ENCODE measurements at regions not wholly inside any gene's neighbourhood (a gene's known extent, or its start where the extent isn't known, plus 50 kb on each side); places are given as distances from the start of the nearest gene placed in this dataset.

GRCh38 chr2:150644298-150645067 is 157.0 kb upstream of the RND3 start:
- DNase-seq = no peak
- no peak for TF ChIP-seq CTCF (IDR thresholded peaks at IDR 0.05)
- no peak for ATAC-seq
- Histone ChIP-seq H3K27ac (no peak overlapping the region), H3K4me1 (no peaks in the 10 kb centered on the region), H3K36me3 (no peaks in the 10 kb centered on the region), H3K9me3 (no peaks in the 10 kb centered on the region), H3K4me3 (no peak overlapping the region), H3K27me3 (ENCODE audit: low read depth) (no peaks in the 10 kb centered on the region)
- intact Hi-C loops (cut with DNase I) = no loop called here

GRCh38 chr2:150643114-150643725 is 155.8 kb upstream of the RND3 start:
- Histone ChIP-seq H3K27me3 (ENCODE audit: low read depth) (no peaks in the 10 kb centered on the region), H3K4me3 (no peak overlapping the region), H3K9me3 (no peaks in the 10 kb centered on the region), H3K27ac (no peak overlapping the region), H3K4me1 (no peaks in the 10 kb centered on the region), H3K36me3 (no peaks in the 10 kb centered on the region)
- intact Hi-C loops (cut with DNase I) = no loop called here
- no peak for ATAC-seq
- no peak for DNase-seq
- TF ChIP-seq CTCF (IDR thresholded peaks at IDR 0.05) = no peak

GRCh38 chr2:150640039-150640438 is 152.6 kb upstream of the RND3 start:
- DNase-seq = no peak
- no peaks in the 10 kb centered on the region for H3K4me1 ChIP-seq
- ATAC-seq = no peak
- H3K27ac ChIP-seq = no peak overlapping the region
- TF ChIP-seq CTCF (IDR thresholded peaks at IDR 0.05) = no peak
- intact Hi-C loops (cut with DNase I) = no loop called here
- no peaks in the 10 kb centered on the region for H3K36me3 ChIP-seq
- H3K9me3 ChIP-seq = no peaks in the 10 kb centered on the region
- no peaks in the 10 kb centered on the region for H3K27me3 ChIP-seq (ENCODE audit: low read depth)
- H3K4me3 ChIP-seq = no peak overlapping the region

- intact Hi-C loops (cut with DNase I) = no loop called here
- no peaks in the 10 kb centered on the region for H3K27me3 ChIP-seq (ENCODE audit: low read depth)
- H3K4me3 ChIP-seq = no peak overlapping the region
- H3K27ac ChIP-seq = no peak overlapping the region
- no peaks in the 10 kb centered on the region for H3K36me3 ChIP-seq
- no peak for TF ChIP-seq CTCF (IDR thresholded peaks at IDR 0.05)
- H3K4me1 ChIP-seq = no peaks in the 10 kb centered on the region
- ATAC-seq (no peak), DNase-seq (no peak)
- H3K9me3 ChIP-seq = no peaks in the 10 kb centered on the region
These were observed 151.9 kb upstream of the RND3 start for GRCh38 chr2:150639383-150639782.

GRCh38 chr2:150631236-150631821 is 143.9 kb upstream of the RND3 start:
- H3K36me3 ChIP-seq = no peaks in the 10 kb centered on the region
- DNase-seq (no peak), ATAC-seq (no peak)
- no peaks in the 10 kb centered on the region for H3K4me1 ChIP-seq
- intact Hi-C loops (cut with DNase I) = no loop called here
- no peak for TF ChIP-seq CTCF (IDR thresholded peaks at IDR 0.05)
- no peaks in the 10 kb centered on the region for H3K9me3 ChIP-seq
- no peaks in the 10 kb centered on the region for H3K27me3 ChIP-seq (ENCODE audit: low read depth)
- no peak overlapping the region for H3K4me3 ChIP-seq
- no peak overlapping the region for H3K27ac ChIP-seq

All from lower lobe of right lung (tissue), 2 donors.